HepG2 (cell line): ENCODE measurements at regions not wholly inside any gene's neighbourhood (a gene's known extent, or its start where the extent isn't known, plus 50 kb on each side); places are given as distances from the start of the nearest gene placed in this dataset.
"Not testable (repeated sequence)": the region's sequence is repeated elsewhere in the genome, so short reads cannot be mapped to it uniquely, and the experiment has no call there.

ENCODE experiments used
- ATAC-seq: fragments of 200-7000 bp; cut with Tn5 transposase; 3 replicates; pipeline ENCODE4 v1.9.1; 2020; ENCODE audit warnings: mild to moderate bottlenecking, moderate library complexity
- BruUV-seq: library from RNA; stranded (reverse); fragments of 400-500 nt; replicated peaks from 2 replicates; lab custom pipeline; 2021; lab: Mats Ljungman, UMichigan
- CTCF ChIA-PET: fragments of 300-600 bp; formaldehyde crosslinking; extraction: SDS; loops from one replicate; lab custom pipeline; 2021; ENCODE audit warnings: low total read pairs, inconsistent platforms, low intra/inter-chr PET ratio; lab: Yijun Ruan, JAX
- POLR2A ChIA-PET: fragments of 350-600 bp; sonication (Branson Sonifier 250); formaldehyde crosslinking; loops from one replicate; lab custom pipeline; 2020; ENCODE audit warnings: antibody characterized with exemption, inconsistent platforms; lab: Yijun Ruan, JAX
- DNase-seq: peaks from one replicate; pipeline ENCODE4 v3.0.0-alpha.2; 2015; ENCODE audit warnings: low spot score
- FAIRE-seq: peaks from 3 replicates; lab custom pipeline; 2011; peaks lifted over from hg19 to GRCh38; lab: Jason Lieb, UNC
- H2AFZ ChIP-seq: one replicate; pipeline ENCODE4 v1.6.1; 2011; ENCODE audit warnings: low read length, inconsistent platforms
- H3K27ac ChIP-seq: fragments of 300-600 bp; 3 replicates; pipeline ENCODE4 v1.8.0; 2011; ENCODE audit warnings: mixed run types, mild to moderate bottlenecking, mixed read lengths, low read length, inconsistent platforms; ENCODE audit not compliant: insufficient read depth; ENCODE audit errors: extremely low read length
- H3K27me3 ChIP-seq, 2 experiments: fragments of 200-600 bp in 1 of 2; 2 replicates in 1 of 2; 3 replicates in 1 of 2; pipeline versions ENCODE4 v1.6.0 to v1.8.0; 2011; ENCODE audit warnings: low read length in 2 of 2, mild to moderate bottlenecking in 2 of 2, moderate library complexity in 2 of 2, inconsistent platforms in 1 of 2; ENCODE audit not compliant: insufficient read depth in 2 of 2, control insufficient read depth in 1 of 2
- H3K36me3 ChIP-seq, 2 experiments: fragments of 200-600 bp in 1 of 2; replicated peaks in 1 of 2; 2 replicates in 1 of 2; 3 replicates in 1 of 2; pipeline versions ENCODE4 v1.5.1 to v1.8.0; 2011; ENCODE audit warnings: low read length in 2 of 2, inconsistent platforms in 1 of 2; ENCODE audit not compliant: insufficient read depth in 2 of 2, control insufficient read depth in 1 of 2
- H3K4me1 ChIP-seq: 2 replicates; pipeline ENCODE4 v1.5.1; 2012; ENCODE audit warnings: low read length, inconsistent platforms; ENCODE audit not compliant: insufficient read depth
- H3K4me2 ChIP-seq: 2 replicates; pipeline ENCODE4 v1.6.0; 2011; ENCODE audit warnings: low read depth, low read length, inconsistent platforms
- H3K4me3 ChIP-seq, 3 experiments: fragments of 200-600 bp in 1 of 3; sonication (generic), shearing (Covaris generic) in 1 of 3; replicated peaks in 1 of 3; 2 replicates each; pipeline ENCODE4 v1.5.1; 2011 to 2016; ENCODE audit warnings: low read length in 3 of 3, inconsistent platforms in 2 of 3, low read depth in 2 of 3, mild to moderate bottlenecking in 2 of 3, control low read depth in 1 of 3, mixed read lengths in 1 of 3; ENCODE audit not compliant: insufficient read depth in 1 of 3
- H3K79me2 ChIP-seq: one replicate; pipeline ENCODE4 v1.6.1; 2011; ENCODE audit warnings: low read length, inconsistent platforms; ENCODE audit not compliant: insufficient read depth
- H3K9ac ChIP-seq: 2 replicates; pipeline ENCODE4 v1.6.0; 2011; ENCODE audit warnings: mild to moderate bottlenecking, low read depth, low read length, inconsistent platforms; ENCODE audit not compliant: insufficient read depth
- H3K9me3 ChIP-seq: 2 replicates; pipeline ENCODE4 v1.5.1; 2012; ENCODE audit warnings: mild to moderate bottlenecking, low read length
- H4K20me1 ChIP-seq: 2 replicates; pipeline ENCODE4 v1.6.0; 2011; ENCODE audit warnings: inconsistent platforms, mild to moderate bottlenecking, low read length, moderate library complexity; ENCODE audit not compliant: insufficient read depth
- AGO2 ChIP-seq: fragments of 200-400 bp; formaldehyde crosslinking; optimal IDR thresholded peaks from 2 replicates; pipeline ENCODE3; 2017; ENCODE audit warnings: mild to moderate bottlenecking, low read depth, low read length, moderate library complexity
- BCL6 ChIP-seq: IDR thresholded peaks from 2 replicates; pipeline ENCODE4 v1.6.1; 2016; ENCODE audit warnings: missing genetic modification reagents, missing compliant biosample characterization
- DNMT1 ChIP-seq: sonication (generic); formaldehyde crosslinking; IDR thresholded peaks from 2 replicates; pipeline ENCODE4 v1.5.1; 2020; ENCODE audit warnings: mild to moderate bottlenecking, missing genetic modification reagents
- GRHL1 ChIP-seq: sonication (generic); formaldehyde crosslinking; conservative IDR thresholded peaks from 2 replicates; pipeline ENCODE4 v1.8.0; 2022; ENCODE audit warnings: missing genetic modification reagents
- HDAC6 ChIP-seq: fragments of 200-600 bp; sonication (generic); IDR thresholded peaks from 2 replicates; pipeline ENCODE4 v1.7.0; 2017; ENCODE audit warnings: mild to moderate bottlenecking, antibody characterized with exemption, low read length, low read depth
- HINFP ChIP-seq: sonication (generic); formaldehyde crosslinking; IDR thresholded peaks from 2 replicates; pipeline ENCODE4 v1.4.0; 2020; ENCODE audit warnings: low read depth, mild to moderate bottlenecking, missing genetic modification reagents
- IKZF1 ChIP-seq: fragments of 450-650 bp; IDR thresholded peaks from 2 replicates; pipeline ENCODE4 v1.7.1; 2016
- MYC ChIP-seq: sonication (generic); formaldehyde crosslinking; IDR thresholded peaks from 2 replicates; pipeline ENCODE4 v1.9.0; 2021; ENCODE audit warnings: missing genetic modification reagents, borderline replicate concordance
- NFATC3 ChIP-seq: sonication (generic); formaldehyde crosslinking; IDR thresholded peaks from 2 replicates; pipeline ENCODE4 v1.5.1; 2020; ENCODE audit warnings: mild to moderate bottlenecking, missing genetic modification reagents
- THAP11 ChIP-seq: IDR thresholded peaks from 2 replicates; pipeline ENCODE4 v1.6.1; 2016; ENCODE audit warnings: missing biosample characterization, missing genetic modification reagents
- ZNF224 ChIP-seq: sonication (generic); formaldehyde crosslinking; IDR thresholded peaks from 2 replicates; pipeline ENCODE4 v1.5.0; 2020; ENCODE audit warnings: mild to moderate bottlenecking, missing genetic modification reagents
- ZNF678 ChIP-seq: sonication (generic); formaldehyde crosslinking; IDR thresholded peaks from 2 replicates; pipeline ENCODE4 v1.4.0; 2020; ENCODE audit warnings: mild to moderate bottlenecking, missing genetic modification reagents
- WGBS: methylation state at CpG from one replicate; pipeline ENCODE4 v1.1.6; 2017; ENCODE audit warnings: low lambda C conversion rate; 5-methylcytosine and 5-hydroxymethylcytosine counted together
- in situ Hi-C: cut with HindIII; loops from 2 replicates; pipeline ENCODE4 v1.10.0; 2017; ENCODE audit warnings: low pct_unique_long_range_greater_than_20kb; ENCODE audit not compliant: extremely low pct_ligation_motif_present
- intact Hi-C: fragments of 100-400 bp; cut with micrococcal nuclease; formaldehyde crosslinking; loops from one replicate; pipeline ENCODE4 v1.10.0; 2022; ENCODE audit not compliant: unreplicated experiment
- TF ChIP-seq, protein P1 (sequence below): sonication (generic); formaldehyde crosslinking; IDR thresholded peaks from 2 replicates; pipeline ENCODE4 v1.9.0; 2021; ENCODE audit warnings: missing genetic modification reagents, borderline replicate concordance
- TF ChIP-seq, protein P2 (sequence below): sonication (generic); formaldehyde crosslinking; IDR thresholded peaks from 2 replicates; pipeline ENCODE4 v1.4.0; 2020; ENCODE audit warnings: missing genetic modification reagents, borderline replicate concordance

DNA sequence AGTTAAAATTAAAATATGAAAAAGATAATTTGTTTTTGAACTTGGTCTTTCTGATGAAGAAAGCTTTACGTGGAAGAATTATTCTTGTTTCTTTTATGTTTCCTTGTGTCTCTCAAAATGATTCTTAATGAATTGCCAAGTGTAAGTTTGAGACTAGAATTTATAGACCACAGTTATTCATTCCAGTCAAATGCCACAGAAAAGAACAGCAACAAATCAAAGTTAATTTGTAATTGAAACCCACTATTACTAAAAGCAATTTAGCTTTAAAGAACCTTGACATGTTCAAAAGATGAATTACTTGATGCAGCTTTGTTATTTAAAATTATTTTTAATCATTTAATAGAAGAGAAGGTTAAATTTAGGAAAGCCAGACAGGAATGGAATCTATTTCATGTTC is 1277.7 kb upstream of the NUDT12 start:
- Histone ChIP-seq H3K9ac (no peak overlapping the region), H3K36me3 (no peaks in the 10 kb centered on the region), H3K9me3 (no peaks in the 10 kb centered on the region), H2AFZ (no peak overlapping the region), H3K4me2 (no peak overlapping the region), H4K20me1 (no peaks in the 10 kb centered on the region), H3K27ac (no peak overlapping the region), H3K79me2 (no peaks in the 10 kb centered on the region), H3K27me3 (no peaks in the 10 kb centered on the region; a peak in 1 of 5 replicates)
- DNase-seq (no peak), ATAC-seq (no peak), FAIRE-seq (no peak)
- intact Hi-C loops = no loop called here
- 13% methylated on average over 1 of the region's 1 CpG for WGBS
- ChIA-PET CTCF (no interaction called here), POLR2A (no interaction called here)
- in situ Hi-C loops = no loop called here
- no TSS peak for BruUV-seq
- TF ChIP-seq HINFP (CRISPR knock-in tag) = no peak
- TF ChIP-seq NFATC3 (CRISPR knock-in tag) = no peak
- TF ChIP-seq GRHL1 (CRISPR knock-in tag) = no peak
- no peak for TF ChIP-seq AGO2
- TF ChIP-seq IKZF1 = no peak
- no peak for TF ChIP-seq DNMT1
- TF ChIP-seq MYC (CRISPR knock-in tag) = no peak
- no peak for TF ChIP-seq ZNF224 (CRISPR knock-in tag)
- TF ChIP-seq, protein P1, sequence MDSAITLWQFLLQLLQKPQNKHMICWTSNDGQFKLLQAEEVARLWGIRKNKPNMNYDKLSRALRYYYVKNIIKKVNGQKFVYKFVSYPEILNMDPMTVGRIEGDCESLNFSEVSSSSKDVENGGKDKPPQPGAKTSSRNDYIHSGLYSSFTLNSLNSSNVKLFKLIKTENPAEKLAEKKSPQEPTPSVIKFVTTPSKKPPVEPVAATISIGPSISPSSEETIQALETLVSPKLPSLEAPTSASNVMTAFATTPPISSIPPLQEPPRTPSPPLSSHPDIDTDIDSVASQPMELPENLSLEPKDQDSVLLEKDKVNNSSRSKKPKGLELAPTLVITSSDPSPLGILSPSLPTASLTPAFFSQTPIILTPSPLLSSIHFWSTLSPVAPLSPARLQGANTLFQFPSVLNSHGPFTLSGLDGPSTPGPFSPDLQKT (CRISPR knock-in tag) = no peak
- TF ChIP-seq ZNF678 = no peak
- TF ChIP-seq HDAC6 = no peak
- TF ChIP-seq, protein P2, sequence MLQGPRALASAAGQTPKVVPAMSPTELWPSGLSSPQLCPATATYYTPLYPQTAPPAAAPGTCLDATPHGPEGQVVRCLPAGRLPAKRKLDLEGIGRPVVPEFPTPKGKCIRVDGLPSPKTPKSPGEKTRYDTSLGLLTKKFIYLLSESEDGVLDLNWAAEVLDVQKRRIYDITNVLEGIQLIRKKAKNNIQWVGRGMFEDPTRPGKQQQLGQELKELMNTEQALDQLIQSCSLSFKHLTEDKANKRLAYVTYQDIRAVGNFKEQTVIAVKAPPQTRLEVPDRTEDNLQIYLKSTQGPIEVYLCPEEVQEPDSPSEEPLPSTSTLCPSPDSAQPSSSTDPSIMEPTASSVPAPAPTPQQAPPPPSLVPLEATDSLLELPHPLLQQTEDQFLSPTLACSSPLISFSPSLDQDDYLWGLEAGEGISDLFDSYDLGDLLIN (CRISPR knock-in tag) = no peak
- TF ChIP-seq THAP11 (CRISPR knock-in tag) = no peak
- TF ChIP-seq BCL6 (CRISPR knock-in tag) = no peak
- TF ChIP-seq, all 625 proteins: peak for 0
- Histone ChIP-seq H3K4me3 (no peak overlapping the region), H3K4me1 (no peaks in the 10 kb centered on the region)

GRCh38 chr5:104831515-104831914 is 1268.9 kb upstream of the NUDT12 start:
- DNase-seq, FAIRE-seq: not testable (repeated sequence)

More at GRCh38 chr5:104831515-104831914, 1268.9 kb upstream of the NUDT12 start:
- H3K4me1 ChIP-seq, ATAC-seq, H3K79me2 ChIP-seq, H3K4me3 ChIP-seq, H3K4me2 ChIP-seq, CTCF ChIA-PET, intact Hi-C loops, H3K27me3 ChIP-seq, in situ Hi-C loops, BruUV-seq, H4K20me1 ChIP-seq, H3K27ac ChIP-seq, POLR2A ChIA-PET, H3K9ac ChIP-seq, H3K36me3 ChIP-seq, H2AFZ ChIP-seq, H3K9me3 ChIP-seq: not testable (repeated sequence)
- 27% methylated on average over 3 of the region's 3 CpGs for WGBS
